A673 (cell line): ENCODE measurements at regions not wholly inside any gene's neighbourhood (a gene's known extent, or its start where the extent isn't known, plus 50 kb on each side); places are given as distances from the start of the nearest gene placed in this dataset.
"Not testable (repeated sequence)": the region's sequence is repeated elsewhere in the genome, so short reads cannot be mapped to it uniquely, and the experiment has no call there.

Experiments
- BruUV-seq: library from RNA; stranded (reverse); fragments of 400-500 nt; replicated peaks from 2 replicates; lab custom pipeline; 2021; lab: Mats Ljungman, UMichigan
- CTCF ChIA-PET: fragments of 300-600 bp; sonication (Branson Sonifier 250); formaldehyde crosslinking; loops from one replicate; lab custom pipeline; 2022; ENCODE audit warnings: antibody characterized with exemption; lab: Charles Lee
- POLR2A ChIA-PET: fragments of 300-600 bp; sonication (Branson Sonifier 250); formaldehyde crosslinking; loops from one replicate; lab custom pipeline; 2022; ENCODE audit warnings: antibody characterized with exemption; ENCODE audit not compliant: low non-redundant PET; lab: Charles Lee
- DNase-seq: peaks from one replicate; pipeline ENCODE4 v3.0.0-alpha.2; 2015; ENCODE audit warnings: low spot score
- H3K27ac ChIP-seq: fragments of 200-600 bp; sonication (generic); 2 replicates; pipeline ENCODE4 v1.5.1; 2016; ENCODE audit warnings: mixed run types, low read depth, mild to moderate bottlenecking, mixed read lengths, antibody characterized with exemption, low read length; ENCODE audit not compliant: poor library complexity, severe bottlenecking
- H3K27me3 ChIP-seq: fragments of 200-600 bp; sonication (generic); replicated peaks from 2 replicates; pipeline ENCODE4 v1.6.1; 2017; ENCODE audit warnings: mixed run types, low read depth, mild to moderate bottlenecking, mixed read lengths, antibody characterized with exemption, low read length; ENCODE audit not compliant: insufficient read depth, poor library complexity
- H3K36me3 ChIP-seq: fragments of 200-600 bp; sonication (generic); 2 replicates; pipeline ENCODE4 v1.6.1; 2016; ENCODE audit warnings: mixed run types, mild to moderate bottlenecking, mixed read lengths, antibody characterized with exemption, low read length; ENCODE audit not compliant: insufficient read depth, poor library complexity, severe bottlenecking
- H3K4me1 ChIP-seq: fragments of 200-600 bp; sonication (generic); 2 replicates; pipeline ENCODE4 v1.6.1; 2017; ENCODE audit warnings: mixed run types, mild to moderate bottlenecking, mixed read lengths, antibody characterized with exemption, low read length; ENCODE audit not compliant: insufficient read depth, poor library complexity, severe bottlenecking
- H3K4me3 ChIP-seq: fragments of 200-600 bp; sonication (generic); 2 replicates; pipeline ENCODE4 v1.5.1; 2016; ENCODE audit warnings: low read depth, mixed run types, mild to moderate bottlenecking, mixed read lengths, low read length; ENCODE audit not compliant: poor library complexity, severe bottlenecking
- H3K9me3 ChIP-seq: fragments of 200-600 bp; sonication (generic); 2 replicates; pipeline ENCODE4 v1.6.1; 2016; ENCODE audit warnings: mixed run types, low read depth, mild to moderate bottlenecking, mixed read lengths, antibody characterized with exemption, low read length; ENCODE audit not compliant: poor library complexity, severe bottlenecking
- EZH2 ChIP-seq: fragments of 200-600 bp; sonication (generic); IDR thresholded peaks from 2 replicates; pipeline ENCODE4 v1.6.1; 2017; ENCODE audit warnings: borderline replicate concordance, low read depth, mild to moderate bottlenecking, mixed read lengths, antibody characterized with exemption, low read length; ENCODE audit not compliant: poor library complexity, severe bottlenecking
- intact Hi-C: fragments of 100-400 bp; cut with micrococcal nuclease; formaldehyde crosslinking; loops from one replicate; pipeline ENCODE4 v1.10.0; 2022; ENCODE audit not compliant: unreplicated experiment
- TF ChIP-seq, protein P1 (sequence below): fragments of 300-800, 200-600 bp; sonication (generic); conservative IDR thresholded peaks from 2 replicates; pipeline ENCODE4 v1.5.1; 2017; ENCODE audit warnings: low read depth, mild to moderate bottlenecking, antibody characterized with exemption, low read length, moderate library complexity, mixed read lengths

DNA sequence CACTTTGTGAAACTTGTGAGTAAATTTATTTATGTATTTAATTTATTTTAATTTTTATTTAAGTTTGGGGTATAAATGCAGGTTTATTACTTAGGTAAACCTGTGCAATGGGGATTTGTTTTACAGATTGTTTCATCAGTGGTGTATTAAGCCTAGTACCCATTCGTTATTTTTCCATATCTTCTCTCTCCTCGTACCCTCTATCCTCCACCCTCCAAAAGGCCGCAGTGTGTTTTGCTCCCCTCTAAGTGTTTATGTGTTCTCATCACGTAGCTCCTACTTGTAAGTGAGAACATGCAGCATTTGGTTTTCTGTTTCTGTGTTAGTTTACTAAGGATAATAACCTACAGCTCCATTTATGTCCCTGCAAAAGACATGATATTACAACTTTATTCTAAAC is 145.4 kb upstream of the SMIM30 start:
- POLR2A ChIA-PET = no interaction called here

GRCh38 chr7:113263215-113263742 is 144.9 kb upstream of the SMIM30 start:
- H3K4me1 ChIP-seq, H3K27ac ChIP-seq, POLR2A ChIA-PET, H3K4me3 ChIP-seq, H3K36me3 ChIP-seq, BruUV-seq, H3K9me3 ChIP-seq, DNase-seq, H3K27me3 ChIP-seq, CTCF ChIA-PET, intact Hi-C loops: not testable (repeated sequence)

More for the DNA sequence above, 145.4 kb upstream of the SMIM30 start:
- Histone ChIP-seq H3K36me3 (no peaks in the 10 kb centered on the region), H3K4me1 (no peaks in the 10 kb centered on the region), H3K27me3 (no peaks in the 10 kb centered on the region), H3K4me3 (no peak overlapping the region), H3K27ac (no peak overlapping the region), H3K9me3 (no peaks in the 10 kb centered on the region)
- no peak for TF ChIP-seq EZH2
- TF ChIP-seq, protein P1, sequence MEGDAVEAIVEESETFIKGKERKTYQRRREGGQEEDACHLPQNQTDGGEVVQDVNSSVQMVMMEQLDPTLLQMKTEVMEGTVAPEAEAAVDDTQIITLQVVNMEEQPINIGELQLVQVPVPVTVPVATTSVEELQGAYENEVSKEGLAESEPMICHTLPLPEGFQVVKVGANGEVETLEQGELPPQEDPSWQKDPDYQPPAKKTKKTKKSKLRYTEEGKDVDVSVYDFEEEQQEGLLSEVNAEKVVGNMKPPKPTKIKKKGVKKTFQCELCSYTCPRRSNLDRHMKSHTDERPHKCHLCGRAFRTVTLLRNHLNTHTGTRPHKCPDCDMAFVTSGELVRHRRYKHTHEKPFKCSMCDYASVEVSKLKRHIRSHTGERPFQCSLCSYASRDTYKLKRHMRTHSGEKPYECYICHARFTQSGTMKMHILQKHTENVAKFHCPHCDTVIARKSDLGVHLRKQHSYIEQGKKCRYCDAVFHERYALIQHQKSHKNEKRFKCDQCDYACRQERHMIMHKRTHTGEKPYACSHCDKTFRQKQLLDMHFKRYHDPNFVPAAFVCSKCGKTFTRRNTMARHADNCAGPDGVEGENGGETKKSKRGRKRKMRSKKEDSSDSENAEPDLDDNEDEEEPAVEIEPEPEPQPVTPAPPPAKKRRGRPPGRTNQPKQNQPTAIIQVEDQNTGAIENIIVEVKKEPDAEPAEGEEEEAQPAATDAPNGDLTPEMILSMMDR = no peak
- DNase-seq = no peak
- CTCF ChIA-PET = no interaction called here
- BruUV-seq = no TSS peak
- intact Hi-C loops = no loop called here

GRCh38 chr7:113256883-113257531 is 138.7 kb upstream of the SMIM30 start:
- no peaks in the 10 kb centered on the region for H3K9me3 ChIP-seq
- no peak overlapping the region for H3K4me3 ChIP-seq
- no peaks in the 10 kb centered on the region for H3K4me1 ChIP-seq
- TF ChIP-seq, protein P1 = no peak
- TF ChIP-seq EZH2 = no peak
- H3K27me3 ChIP-seq = no peaks in the 10 kb centered on the region
- ChIA-PET POLR2A (no interaction called here), CTCF (no interaction called here)
- no peak for DNase-seq
- H3K27ac ChIP-seq = no peak overlapping the region
- H3K36me3 ChIP-seq = no peaks in the 10 kb centered on the region
- intact Hi-C loops = no loop called here
- BruUV-seq = no TSS peak

DNA sequence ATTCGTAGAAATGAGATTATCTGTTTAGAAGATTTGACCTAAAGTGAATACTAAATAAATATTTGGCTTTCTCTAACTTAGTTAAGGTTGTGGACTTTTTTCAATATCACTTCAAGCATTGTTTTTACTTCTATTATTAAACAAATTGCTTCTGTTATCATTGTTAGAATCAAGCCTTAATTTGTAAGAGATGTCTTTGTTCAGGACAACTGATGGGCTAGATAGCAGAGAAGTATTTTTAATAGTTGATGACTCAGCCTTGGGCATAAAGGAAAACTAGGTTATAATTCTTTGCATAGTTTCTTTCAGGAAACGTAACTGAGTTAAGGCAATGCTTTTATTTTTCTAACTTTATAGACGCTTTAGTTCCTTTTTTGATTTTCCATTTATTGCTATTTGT is 128.8 kb upstream of the SMIM30 start:
- ChIA-PET CTCF (no interaction called here), POLR2A (no interaction called here)
- Histone ChIP-seq H3K4me1 (no peaks in the 10 kb centered on the region), H3K4me3 (no peak overlapping the region), H3K27me3 (no peaks in the 10 kb centered on the region), H3K27ac (no peak overlapping the region), H3K9me3 (no peaks in the 10 kb centered on the region), H3K36me3 (no peaks in the 10 kb centered on the region)
- BruUV-seq = no TSS peak
- intact Hi-C loops = no loop called here
- no peak for TF ChIP-seq EZH2
- DNase-seq = no peak
